Caco-2 (cell line): ENCODE measurements at regions not wholly inside any gene's neighbourhood (a gene's known extent, or its start where the extent isn't known, plus 50 kb on each side); places are given as distances from the start of the nearest gene placed in this dataset.

Experiments
- BruUV-seq: library from RNA; stranded (reverse); fragments of 400-500 nt; replicated peaks from 2 replicates; lab custom pipeline; 2021; lab: Mats Ljungman, UMichigan
- CTCF ChIA-PET: fragments of 300-600 bp; sonication (Branson Sonifier 250); formaldehyde crosslinking; loops from one replicate; lab custom pipeline; 2022; ENCODE audit warnings: antibody characterized with exemption; lab: Charles Lee
- POLR2A ChIA-PET: fragments of 300-600 bp; sonication (Branson Sonifier 250); formaldehyde crosslinking; loops from one replicate; lab custom pipeline; 2022; ENCODE audit warnings: antibody characterized with exemption; lab: Charles Lee
- DNase-seq, 2 experiments: peaks; one replicate each; pipeline versions ENCODE4 v3.0.0 to v3.0.0-alpha.2; 2020 to 2022
- H3K27me3 ChIP-seq: replicated peaks from 2 replicates; pipeline ENCODE4 v1.6.0; 2011; ENCODE audit warnings: low read length; ENCODE audit not compliant: control insufficient read depth, insufficient read depth
- H3K36me3 ChIP-seq: 2 replicates; pipeline ENCODE4 v1.5.1; 2011; ENCODE audit warnings: low read length; ENCODE audit not compliant: control insufficient read depth, insufficient read depth
- H3K4me1 ChIP-seq: fragments of 250-450 bp; sonication (Bioruptor Pico); 2 replicates; pipeline ENCODE4 v1.5.1; 2020; ENCODE audit warnings: mild to moderate bottlenecking
- H3K4me3 ChIP-seq: 2 replicates; pipeline ENCODE4 v1.5.1; 2011; ENCODE audit warnings: low read depth, mild to moderate bottlenecking, control low read depth, low read length
- H3K9me3 ChIP-seq: fragments of 250-450 bp; sonication (Bioruptor Pico); 2 replicates; pipeline ENCODE4 v1.5.1; 2020; ENCODE audit warnings: mild to moderate bottlenecking, moderate library complexity
- H3K27ac Mint-ChIP-seq: one replicate; pipeline ENCODE4 v1.8.0; 2022; ENCODE audit warnings: mixed read lengths; ENCODE audit not compliant: unreplicated experiment
- H3K27me3 Mint-ChIP-seq: one replicate; pipeline ENCODE4 v1.8.0; 2022; ENCODE audit warnings: mixed read lengths; ENCODE audit not compliant: insufficient read depth, unreplicated experiment
- H3K36me3 Mint-ChIP-seq: one replicate; pipeline ENCODE4 v1.8.0; 2022; ENCODE audit warnings: mild to moderate bottlenecking, mixed read lengths; ENCODE audit not compliant: insufficient read depth, unreplicated experiment
- H3K4me1 Mint-ChIP-seq: one replicate; pipeline ENCODE4 v1.8.0; 2022; ENCODE audit warnings: low read depth, mixed read lengths; ENCODE audit not compliant: unreplicated experiment
- H3K4me3 Mint-ChIP-seq: one replicate; pipeline ENCODE4 v1.8.0; 2022; ENCODE audit warnings: mild to moderate bottlenecking, moderate library complexity, mixed read lengths; ENCODE audit not compliant: unreplicated experiment
- H3K9me3 Mint-ChIP-seq: one replicate; pipeline ENCODE4 v1.8.0; 2022; ENCODE audit warnings: mixed read lengths; ENCODE audit not compliant: unreplicated experiment
- CTCF ChIP-seq, 2 experiments: fragments of 200-600 bp in 1 of 2; IDR thresholded peaks; 1 replicate in 1 of 2; 2 replicates in 1 of 2; pipeline versions ENCODE4 v1.5.1 to v1.8.0; 2011 to 2022; ENCODE audit warnings: antibody characterized with exemption in 1 of 2, control low read depth in 1 of 2, inconsistent platforms in 1 of 2, low read depth in 1 of 2, low read length in 1 of 2, mild to moderate bottlenecking in 1 of 2, moderate library complexity in 1 of 2; ENCODE audit not compliant: insufficient read depth in 1 of 2, severe bottlenecking in 1 of 2, unreplicated experiment in 1 of 2
- intact Hi-C: fragments of 100-400 bp; cut with micrococcal nuclease; formaldehyde crosslinking; loops from one replicate; pipeline ENCODE4 v1.10.0; 2022; ENCODE audit not compliant: unreplicated experiment

GRCh38 chr5:67807439-67807888 lies 408.1 kb upstream of the PIK3R1 start:
- Histone ChIP-seq H3K4me1 (no peaks in the 10 kb centered on the region), H3K27me3 (no peaks in the 10 kb centered on the region), H3K36me3 (no peaks in the 10 kb centered on the region), H3K4me3 (no peak overlapping the region), H3K9me3 (no peaks in the 10 kb centered on the region)
- no peaks in the 10 kb centered on the region for H3K4me1 Mint-ChIP-seq
- no peak for DNase-seq
- POLR2A ChIA-PET, result no interaction called here
- BruUV-seq, result no TSS peak
- H3K4me3 Mint-ChIP-seq, result no peak overlapping the region
- H3K9me3 Mint-ChIP-seq, result no peaks in the 10 kb centered on the region
- no peak overlapping the region for H3K27ac Mint-ChIP-seq
- TF ChIP-seq CTCF (IDR thresholded peaks at IDR 0.05; ENCODE audit: insufficient read depth in 1 of 2, low read depth in 1 of 2, low read length in 1 of 2, severe bottlenecking in 1 of 2, unreplicated experiment in 1 of 2), result no peak
- H3K36me3 Mint-ChIP-seq, result no peaks in the 10 kb centered on the region
- CTCF ChIA-PET, result no interaction called here
- no peaks in the 10 kb centered on the region for H3K27me3 Mint-ChIP-seq
- intact Hi-C loops, result no loop called here

GRCh38 chr5:67806654-67807438 lies 408.7 kb upstream of the PIK3R1 start:
- H3K4me1 Mint-ChIP-seq, result no peaks in the 10 kb centered on the region
- Histone ChIP-seq H3K36me3 (no peaks in the 10 kb centered on the region), H3K27me3 (no peaks in the 10 kb centered on the region), H3K9me3 (no peaks in the 10 kb centered on the region), H3K4me1 (no peaks in the 10 kb centered on the region), H3K4me3 (no peak overlapping the region)
- intact Hi-C loops, result no loop called here
- CTCF ChIA-PET, result interaction anchor here (0.6 kb wide), 1 partner anchor 465 kb away, joined by 5 read pairs; no protein-coding TSS in a partner anchor
- no peaks in the 10 kb centered on the region for H3K27me3 Mint-ChIP-seq
- no peak for DNase-seq
- BruUV-seq, result no TSS peak
- H3K27ac Mint-ChIP-seq, result no peak overlapping the region
- POLR2A ChIA-PET, result no interaction called here
- H3K9me3 Mint-ChIP-seq, result no peaks in the 10 kb centered on the region
- no peaks in the 10 kb centered on the region for H3K36me3 Mint-ChIP-seq
- no peak overlapping the region for H3K4me3 Mint-ChIP-seq
- TF ChIP-seq CTCF (IDR thresholded peaks at IDR 0.05; ENCODE audit: insufficient read depth in 1 of 2, low read depth in 1 of 2, low read length in 1 of 2, severe bottlenecking in 1 of 2, unreplicated experiment in 1 of 2), result no peak

- no peak for DNase-seq
- Mint-ChIP-seq H3K4me3 (no peak overlapping the region), H3K4me1 (no peaks in the 10 kb centered on the region), H3K36me3 (no peaks in the 10 kb centered on the region), H3K9me3 (no peaks in the 10 kb centered on the region), H3K27ac (no peak overlapping the region), H3K27me3 (no peaks in the 10 kb centered on the region)
- ChIA-PET POLR2A (no interaction called here), CTCF (interaction anchor here (0.6 kb wide), 1 partner anchor 467 kb away, joined by 5 read pairs; no protein-coding TSS in a partner anchor)
- no peaks in the 10 kb centered on the region for H3K36me3 ChIP-seq
- intact Hi-C loops, result no loop called here
- no peaks in the 10 kb centered on the region for H3K9me3 ChIP-seq
- H3K4me3 ChIP-seq, result no peak overlapping the region
- no TSS peak for BruUV-seq
- H3K4me1 ChIP-seq, result no peaks in the 10 kb centered on the region
- no peak for TF ChIP-seq CTCF (IDR thresholded peaks at IDR 0.05; ENCODE audit: insufficient read depth in 1 of 2, low read depth in 1 of 2, low read length in 1 of 2, severe bottlenecking in 1 of 2, unreplicated experiment in 1 of 2)
- no peaks in the 10 kb centered on the region for H3K27me3 ChIP-seq
Measured at GRCh38 chr5:67805666-67806348, 409.7 kb upstream of the PIK3R1 start.
